ENCODE measurements at regions not wholly inside any gene's neighbourhood (a gene's known extent, or its start where the extent isn't known, plus 50 kb on each side); places are given as distances from the start of the nearest gene placed in this dataset.
A peak's percentile ranks its signal among the peaks of the same experiment; 100 is the strongest.
"Not testable (repeated sequence)": the region's sequence is repeated elsewhere in the genome, so short reads cannot be mapped to it uniquely, and the experiment has no call there.

DNA sequence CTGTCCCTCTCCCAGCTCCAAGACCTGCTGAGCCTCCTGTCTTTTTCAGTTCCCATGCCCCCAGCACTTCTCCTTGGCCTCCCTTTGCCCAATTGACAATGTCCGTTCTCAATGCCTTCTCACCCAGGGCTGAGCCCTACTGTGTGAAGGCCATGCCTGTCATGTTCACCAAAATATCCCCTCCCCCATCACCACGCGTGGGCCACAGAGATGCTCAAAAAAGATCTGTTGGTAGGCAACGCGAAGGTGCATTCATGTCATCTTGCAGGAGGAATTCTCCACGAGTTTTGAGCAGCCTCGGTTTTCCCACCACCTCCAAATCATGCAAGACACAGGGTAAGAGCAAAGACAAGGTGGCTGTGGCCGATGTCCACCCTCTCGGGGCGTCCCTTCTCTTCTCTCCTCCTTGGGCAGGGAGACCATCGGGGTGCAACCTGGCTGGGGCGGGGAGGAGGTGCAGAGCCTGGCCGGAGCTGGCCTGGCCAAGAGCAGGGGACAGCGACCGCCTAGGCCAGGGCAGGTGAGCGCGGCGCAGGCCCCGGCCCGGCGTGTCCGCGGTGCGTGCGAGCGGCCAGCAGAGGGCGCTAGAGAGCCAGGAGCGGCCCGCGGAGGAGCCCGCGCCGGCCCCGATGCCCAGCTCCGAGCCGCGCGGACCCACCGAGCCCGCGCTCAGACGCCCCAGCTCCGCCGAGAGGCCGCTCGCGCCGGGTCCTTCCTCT is 56.3 kb upstream of the KRTAP5-11 start:
- H3K36me3 ChIP-seq, H3K27ac ChIP-seq, H3K4me1 ChIP-seq, ATAC-seq, H3K9me3 ChIP-seq: not testable (repeated sequence)
- H3K27me3 ChIP-seq = peaks cover 39% of the 10 kb centered on the region
- H3K4me3 ChIP-seq = peak overlapping the region; percentile 23 to 40
- 70% methylated on average over 2 of the region's 48 CpGs; no CpG with 5 or more reads in 1 of the 2 donors for WGBS, 2 donors (ENCODE audit: low coverage in 1 of 2)
- TF ChIP-seq, protein P1, sequence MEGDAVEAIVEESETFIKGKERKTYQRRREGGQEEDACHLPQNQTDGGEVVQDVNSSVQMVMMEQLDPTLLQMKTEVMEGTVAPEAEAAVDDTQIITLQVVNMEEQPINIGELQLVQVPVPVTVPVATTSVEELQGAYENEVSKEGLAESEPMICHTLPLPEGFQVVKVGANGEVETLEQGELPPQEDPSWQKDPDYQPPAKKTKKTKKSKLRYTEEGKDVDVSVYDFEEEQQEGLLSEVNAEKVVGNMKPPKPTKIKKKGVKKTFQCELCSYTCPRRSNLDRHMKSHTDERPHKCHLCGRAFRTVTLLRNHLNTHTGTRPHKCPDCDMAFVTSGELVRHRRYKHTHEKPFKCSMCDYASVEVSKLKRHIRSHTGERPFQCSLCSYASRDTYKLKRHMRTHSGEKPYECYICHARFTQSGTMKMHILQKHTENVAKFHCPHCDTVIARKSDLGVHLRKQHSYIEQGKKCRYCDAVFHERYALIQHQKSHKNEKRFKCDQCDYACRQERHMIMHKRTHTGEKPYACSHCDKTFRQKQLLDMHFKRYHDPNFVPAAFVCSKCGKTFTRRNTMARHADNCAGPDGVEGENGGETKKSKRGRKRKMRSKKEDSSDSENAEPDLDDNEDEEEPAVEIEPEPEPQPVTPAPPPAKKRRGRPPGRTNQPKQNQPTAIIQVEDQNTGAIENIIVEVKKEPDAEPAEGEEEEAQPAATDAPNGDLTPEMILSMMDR (IDR thresholded peaks at IDR 0.05) = peak; percentile 47 to 86 (median 68)

GRCh38 chr11:71639520-71639849 is 56.8 kb upstream of the KRTAP5-11 start:
- H3K9me3 ChIP-seq, H3K27ac ChIP-seq, H3K36me3 ChIP-seq, ATAC-seq, H3K4me1 ChIP-seq: not testable (repeated sequence)
- no CpG with 5 or more reads among the region's 32 CpGs for WGBS, 2 donors (ENCODE audit: low coverage in 1 of 2)
- H3K4me3 ChIP-seq = peak overlapping the region; percentile 23 to 40
- peaks cover 39% of the 10 kb centered on the region for H3K27me3 ChIP-seq

- not testable (repeated sequence) for H3K9me3 ChIP-seq, H3K36me3 ChIP-seq, H3K4me1 ChIP-seq, H3K27ac ChIP-seq, ATAC-seq
- Histone ChIP-seq H3K27me3 (peaks cover 40% of the 10 kb centered on the region), H3K4me3 (peak overlapping the region in 1 of 2 donors; percentile 40)
- WGBS, 2 donors (ENCODE audit: low coverage in 1 of 2) = no CpG with 5 or more reads among the region's 19 CpGs
Measured at GRCh38 chr11:71639916-71640315, 57.2 kb upstream of the KRTAP5-11 start.

GRCh38 chr11:71647078-71647477 is 64.4 kb upstream of the KRTAP5-11 start:
- H3K27me3 ChIP-seq = peaks cover 12% of the 10 kb centered on the region
- H3K4me3 ChIP-seq, H3K27ac ChIP-seq, ATAC-seq, H3K4me1 ChIP-seq, H3K36me3 ChIP-seq, H3K9me3 ChIP-seq: not testable (repeated sequence)
- 50 to 60% methylated on average over 1 to 3 of the region's 5 CpGs for whole genome bisulfite sequencing, 2 donors (ENCODE audit: low coverage in 1 of 2)

DNA sequence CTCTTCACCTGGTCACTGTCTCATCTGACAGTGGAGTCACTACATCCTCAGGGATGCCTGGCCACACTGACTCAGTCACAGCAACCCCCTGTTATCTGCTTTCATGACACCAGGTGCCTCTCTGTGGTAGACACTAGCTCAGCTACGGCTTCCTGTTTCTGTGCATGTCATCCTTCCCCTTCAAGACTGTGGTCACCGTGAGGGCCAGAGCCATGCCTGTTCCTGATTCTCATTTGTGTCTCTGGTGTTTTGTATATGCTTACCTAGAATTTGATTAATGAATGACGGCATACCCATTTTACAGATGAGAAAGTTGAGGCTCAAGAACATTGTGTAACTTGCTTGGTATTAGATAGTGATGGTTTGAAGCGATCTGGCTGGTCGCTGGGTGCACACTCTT is 70.3 kb upstream of the KRTAP5-11 start:
- ATAC-seq = not testable (repeated sequence)

DNA sequence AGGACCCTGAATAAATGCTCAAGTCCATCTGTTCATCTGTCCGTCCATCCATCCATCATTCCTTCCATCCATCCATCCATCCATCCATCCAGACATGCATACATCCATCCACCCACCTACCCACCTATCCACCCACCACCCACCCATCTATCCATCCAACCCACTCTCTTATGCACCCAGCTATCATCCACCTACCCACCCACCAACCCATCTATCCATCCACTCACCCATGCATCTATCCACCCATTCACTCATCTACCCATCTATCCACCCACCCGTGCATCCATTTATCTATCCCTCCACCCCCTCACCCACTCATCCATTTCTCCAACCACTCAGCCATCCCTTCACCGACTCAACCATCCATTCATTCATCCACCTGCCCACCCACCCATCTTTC is 71.7 kb upstream of the KRTAP5-11 start:
- not testable (repeated sequence) for H3K27ac ChIP-seq, ATAC-seq, H3K36me3 ChIP-seq, H3K4me1 ChIP-seq, H3K27me3 ChIP-seq, H3K4me3 ChIP-seq, H3K9me3 ChIP-seq
- 73 to 80% methylated on average over 1 to 2 of the region's 3 CpGs for WGBS, 2 donors (ENCODE audit: low coverage in 1 of 2)

More for the DNA sequence above, 70.3 kb upstream of the KRTAP5-11 start:
- not testable (repeated sequence) for H3K9me3 ChIP-seq, H3K4me1 ChIP-seq, H3K27me3 ChIP-seq, H3K27ac ChIP-seq, H3K36me3 ChIP-seq, H3K4me3 ChIP-seq
- WGBS, 2 donors (ENCODE audit: low coverage in 1 of 2) = 80 to 88% methylated on average over 1 to 4 of the region's 5 CpGs

DNA sequence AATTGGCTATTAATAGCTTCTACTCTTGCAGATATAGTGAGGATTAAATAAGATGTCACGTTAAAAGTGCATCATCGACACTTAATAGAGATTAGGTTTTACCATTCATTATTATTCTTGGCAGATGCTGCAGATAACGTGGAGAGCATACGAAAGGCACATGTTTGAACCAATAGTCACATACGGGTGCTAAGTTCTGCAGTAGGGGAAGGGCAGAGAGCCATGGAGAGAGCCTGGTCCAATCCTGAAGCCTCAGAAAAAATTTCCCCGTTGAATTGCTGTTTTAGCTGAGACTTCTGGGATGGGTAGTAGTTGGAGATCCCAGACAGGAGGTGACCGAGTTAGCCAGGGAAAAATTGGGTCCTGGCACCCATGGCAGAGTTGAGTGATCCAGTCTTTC is 72.4 kb upstream of the KRTAP5-11 start:
- ATAC-seq, H3K9me3 ChIP-seq, H3K4me1 ChIP-seq, H3K27ac ChIP-seq, H3K36me3 ChIP-seq, H3K4me3 ChIP-seq, H3K27me3 ChIP-seq: not testable (repeated sequence)
- 41 to 53% methylated on average over 3 to 7 of the region's 7 CpGs for WGBS, 2 donors (ENCODE audit: low coverage in 1 of 2)

GRCh38 chr11:71656513-71656912 is 73.8 kb upstream of the KRTAP5-11 start:
- not testable (repeated sequence) for H3K4me1 ChIP-seq, H3K4me3 ChIP-seq, ATAC-seq, H3K9me3 ChIP-seq, H3K27ac ChIP-seq, H3K36me3 ChIP-seq, H3K27me3 ChIP-seq
- WGBS, 2 donors (ENCODE audit: low coverage in 1 of 2) = 50 to 60% methylated on average over 1 to 2 of the region's 5 CpGs

DNA sequence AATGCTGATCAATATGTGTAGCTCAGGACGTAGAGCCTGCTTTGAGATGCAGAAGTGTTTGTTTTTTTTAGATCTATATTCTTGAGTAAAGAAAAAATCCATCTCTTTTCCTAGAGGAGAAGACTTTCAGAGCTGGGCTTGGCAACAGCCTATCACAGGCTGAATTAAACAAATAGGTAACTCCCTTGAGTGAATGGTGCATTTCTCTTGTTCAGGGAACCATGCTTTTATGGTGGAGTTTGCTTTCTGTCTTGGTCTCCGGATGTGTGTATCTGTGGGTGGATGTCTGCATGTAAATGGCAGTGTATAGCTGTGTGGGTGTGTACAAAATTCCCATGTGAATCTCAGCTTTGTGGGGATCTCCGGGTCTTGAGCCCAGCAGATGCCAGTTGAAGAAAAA is 82.3 kb upstream of the KRTAP5-11 start:
- not testable (repeated sequence) for H3K4me1 ChIP-seq, ATAC-seq, H3K27ac ChIP-seq, H3K36me3 ChIP-seq, H3K4me3 ChIP-seq, H3K27me3 ChIP-seq, H3K9me3 ChIP-seq
- 29% methylated on average over 1 of the region's 3 CpGs; no CpG with 5 or more reads in 1 of the 2 donors for WGBS, 2 donors (ENCODE audit: low coverage in 1 of 2)

DNA sequence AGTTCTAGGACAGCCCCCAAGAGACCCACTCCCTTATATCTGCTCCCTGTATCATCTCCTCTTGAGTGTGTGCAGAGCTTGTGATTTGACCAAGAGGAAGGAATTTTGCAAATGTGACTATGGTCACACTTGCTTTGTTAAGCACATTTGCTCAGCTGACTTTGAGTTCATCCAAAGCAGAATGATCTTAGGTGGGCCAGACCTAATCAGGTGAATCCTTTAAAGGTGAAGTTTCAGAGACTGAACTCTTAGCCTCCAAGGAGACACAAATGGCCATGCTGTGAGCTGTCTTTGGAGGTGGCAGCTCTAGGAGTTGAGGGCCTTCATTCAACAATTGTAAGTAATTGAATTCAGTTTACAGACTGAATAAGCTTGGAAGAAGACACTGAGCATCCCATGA is 115.4 kb upstream of the KRTAP5-11 start:
- not testable (repeated sequence) for H3K27ac ChIP-seq, H3K4me3 ChIP-seq, H3K9me3 ChIP-seq, H3K4me1 ChIP-seq, H3K27me3 ChIP-seq, ATAC-seq, H3K36me3 ChIP-seq

GRCh38 chr11:71698961-71699360 is 116.3 kb upstream of the KRTAP5-11 start:
- not testable (repeated sequence) for H3K36me3 ChIP-seq, ATAC-seq, H3K4me3 ChIP-seq, H3K27ac ChIP-seq, H3K9me3 ChIP-seq, H3K4me1 ChIP-seq, H3K27me3 ChIP-seq
- 66 to 73% methylated on average over 2 of the region's 2 CpGs for WGBS, 2 donors (ENCODE audit: low coverage in 1 of 2)

DNA sequence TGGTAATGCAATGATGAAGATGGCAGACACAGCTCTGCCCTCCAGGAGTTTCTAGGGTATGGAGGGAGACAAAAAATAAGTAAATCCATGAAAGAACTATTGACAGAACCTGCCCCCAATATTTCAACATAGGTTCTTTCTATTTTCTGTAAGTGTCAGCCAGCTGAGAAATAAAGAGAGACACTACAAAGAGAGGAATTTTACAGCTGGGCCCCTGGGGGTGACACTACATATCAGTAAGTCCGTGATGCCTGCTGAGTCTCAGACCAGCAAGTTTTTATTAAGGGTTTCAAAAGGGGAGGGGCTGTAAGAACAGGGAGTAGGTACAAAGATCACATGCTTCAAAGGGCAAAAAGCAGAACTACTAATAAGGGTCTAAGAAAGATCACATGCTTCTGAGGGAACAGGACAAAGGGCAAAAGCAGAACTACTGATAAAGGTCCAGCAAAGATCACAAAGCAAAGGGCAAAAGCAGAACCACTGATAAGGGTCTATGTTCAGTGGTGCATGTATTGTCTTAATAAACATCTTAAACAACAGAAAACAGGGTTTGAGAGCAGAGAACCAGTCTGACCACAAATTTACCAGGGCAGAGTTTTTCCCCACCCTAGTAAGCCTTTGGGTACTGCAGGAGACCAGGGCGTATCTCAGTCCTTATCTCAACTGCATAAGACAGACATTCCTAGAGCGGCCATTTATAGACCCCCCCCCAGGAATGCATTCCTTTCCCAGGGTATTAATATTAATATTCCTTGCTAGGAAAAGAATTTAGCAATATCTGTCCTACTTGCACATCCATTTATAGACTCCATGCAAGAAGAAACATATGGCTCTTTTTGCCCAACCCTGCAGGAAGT is 119.0 kb upstream of the KRTAP5-11 start:
- 40 to 68% methylated on average over 1 to 3 of the region's 3 CpGs for WGBS, 2 donors (ENCODE audit: low coverage in 1 of 2)
- H3K27me3 ChIP-seq, ATAC-seq: not testable (repeated sequence)

More for the DNA sequence above, 119.0 kb upstream of the KRTAP5-11 start:
- not testable (repeated sequence) for H3K27ac ChIP-seq, H3K9me3 ChIP-seq, H3K4me1 ChIP-seq, H3K4me3 ChIP-seq, H3K36me3 ChIP-seq

Data from gastroesophageal sphincter (tissue), 4 donors.